ENCODE measurements at regions not wholly inside any gene's neighbourhood (a gene's known extent, or its start where the extent isn't known, plus 50 kb on each side); places are given as distances from the start of the nearest gene placed in this dataset.
"Not testable (repeated sequence)": the region's sequence is repeated elsewhere in the genome, so short reads cannot be mapped to it uniquely, and the experiment has no call there.

- Histone ChIP-seq H3K9me3 (ENCODE audit: control insufficient read depth in 2 of 3, low read length in 3 of 3) (no peaks in the 10 kb centered on the region), H3K4me1 (ENCODE audit: control insufficient read depth in 2 of 2, insufficient read depth in 2 of 2, low read length in 2 of 2) (no peaks in the 10 kb centered on the region), H3K27ac (ENCODE audit: low read depth, low read length) (no peak overlapping the region), H3K36me3 (ENCODE audit: control insufficient read depth in 2 of 3, insufficient read depth in 3 of 3, low read length in 3 of 3) (no peaks in the 10 kb centered on the region), H3K4me3 (ENCODE audit: low read length) (no peak overlapping the region), H3K27me3 (ENCODE audit: control insufficient read depth in 2 of 2, insufficient read depth in 2 of 2, low read length in 2 of 2) (no peaks in the 10 kb centered on the region)
- Mint-ChIP-seq H3K9me3 (peaks cover 0 to 13% (median 5%) of the 10 kb centered on the region in 11 donors), H3K36me3 (peaks cover 0 to 10% (median 0%) of the 10 kb centered on the region in 5 donors), H3K27ac (no peak overlapping the region), H3K4me1 (no peaks in the 10 kb centered on the region), H3K27me3 (peaks cover 0 to 18% (median 15%) of the 10 kb centered on the region in 5 donors), H3K4me3 (no peak overlapping the region)
- no peak for ATAC-seq
- intact Hi-C loops (cut with micrococcal nuclease), result no loop called here
- CTCF ChIA-PET, result no interaction called here
- DNase-seq, result no peak
- POLR2A ChIA-PET, result no interaction called here
Observed at GRCh38 chr3:33975463-33975862, 177.0 kb downstream of the PDCD6IP start.

- peaks cover 0 to 5% (median 0%) of the 10 kb centered on the region in 5 donors for H3K36me3 Mint-ChIP-seq
- peak overlapping the region in 1 of 9 donors; percentile 28 for H3K27ac Mint-ChIP-seq
- intact Hi-C loops (cut with micrococcal nuclease), result no loop called here
- H3K4me1 Mint-ChIP-seq, result no peaks in the 10 kb centered on the region
- ChIA-PET POLR2A (no interaction called here), CTCF (no interaction called here)
- no peak overlapping the region for H3K4me3 Mint-ChIP-seq
- H3K9me3 Mint-ChIP-seq, result peaks cover 0 to 2% (median 0%) of the 10 kb centered on the region in 11 donors
- ATAC-seq (no peak), DNase-seq (no peak)
- H3K27ac ChIP-seq (ENCODE audit: low read depth, low read length), result no peak overlapping the region
- no peak overlapping the region for H3K4me3 ChIP-seq (ENCODE audit: low read length)
- H3K36me3 ChIP-seq (ENCODE audit: control insufficient read depth in 2 of 3, insufficient read depth in 3 of 3, low read length in 3 of 3), result no peaks in the 10 kb centered on the region
- H3K27me3 ChIP-seq (ENCODE audit: control insufficient read depth in 2 of 2, insufficient read depth in 2 of 2, low read length in 2 of 2), result no peaks in the 10 kb centered on the region
- no peaks in the 10 kb centered on the region for H3K4me1 ChIP-seq (ENCODE audit: control insufficient read depth in 2 of 2, insufficient read depth in 2 of 2, low read length in 2 of 2)
- no peaks in the 10 kb centered on the region for H3K9me3 ChIP-seq (ENCODE audit: control insufficient read depth in 2 of 3, low read length in 3 of 3)
- H3K27me3 Mint-ChIP-seq, result peaks cover 0 to 7% (median 4%) of the 10 kb centered on the region in 5 donors
Observed at GRCh38 chr3:33977227-33977626, 178.8 kb downstream of the PDCD6IP start.

GRCh38 chr3:33980252-33980651, 181.8 kb downstream of the PDCD6IP start:
- Mint-ChIP-seq H3K4me3 (no peak overlapping the region), H3K4me1 (peaks cover 0 to 13% (median 0%) of the 10 kb centered on the region in 7 donors), H3K9me3 (peaks cover 0 to 6% (median 0%) of the 10 kb centered on the region in 11 donors), H3K27me3 (peaks cover 0 to 9% (median 6%) of the 10 kb centered on the region in 5 donors), H3K36me3 (no peaks in the 10 kb centered on the region), H3K27ac (no peak overlapping the region)
- intact Hi-C loops (cut with micrococcal nuclease), result no loop called here
- Histone ChIP-seq H3K27me3 (ENCODE audit: control insufficient read depth in 2 of 2, insufficient read depth in 2 of 2, low read length in 2 of 2) (no peaks in the 10 kb centered on the region), H3K4me1 (ENCODE audit: control insufficient read depth in 2 of 2, insufficient read depth in 2 of 2, low read length in 2 of 2) (no peaks in the 10 kb centered on the region), H3K36me3 (ENCODE audit: control insufficient read depth in 2 of 3, insufficient read depth in 3 of 3, low read length in 3 of 3) (no peaks in the 10 kb centered on the region), H3K27ac (ENCODE audit: low read depth, low read length) (no peak overlapping the region), H3K4me3 (ENCODE audit: low read length) (no peak overlapping the region), H3K9me3 (ENCODE audit: control insufficient read depth in 2 of 3, low read length in 3 of 3) (no peaks in the 10 kb centered on the region)
- POLR2A ChIA-PET, result no interaction called here
- ATAC-seq (no peak), DNase-seq (no peak)
- CTCF ChIA-PET, result no interaction called here

- H3K4me3 Mint-ChIP-seq, result no peak overlapping the region
- peaks cover 0 to 6% (median 0%) of the 10 kb centered on the region in 11 donors for H3K9me3 Mint-ChIP-seq
- intact Hi-C loops (cut with micrococcal nuclease), result no loop called here
- peaks cover 0 to 32% (median 15%) of the 10 kb centered on the region in 7 donors for H3K4me1 Mint-ChIP-seq
- Histone ChIP-seq H3K4me1 (ENCODE audit: control insufficient read depth in 2 of 2, insufficient read depth in 2 of 2, low read length in 2 of 2) (no peaks in the 10 kb centered on the region), H3K27ac (ENCODE audit: low read depth, low read length) (no peak overlapping the region), H3K4me3 (ENCODE audit: low read length) (no peak overlapping the region), H3K9me3 (ENCODE audit: control insufficient read depth in 2 of 3, low read length in 3 of 3) (no peaks in the 10 kb centered on the region), H3K27me3 (ENCODE audit: control insufficient read depth in 2 of 2, insufficient read depth in 2 of 2, low read length in 2 of 2) (no peaks in the 10 kb centered on the region), H3K36me3 (ENCODE audit: control insufficient read depth in 2 of 3, insufficient read depth in 3 of 3, low read length in 3 of 3) (no peaks in the 10 kb centered on the region)
- H3K27me3 Mint-ChIP-seq, result peaks cover 0 to 8% (median 6%) of the 10 kb centered on the region in 5 donors
- ATAC-seq (no peak), DNase-seq (no peak)
- ChIA-PET CTCF (no interaction called here), POLR2A (no interaction called here)
- H3K27ac Mint-ChIP-seq, result no peak overlapping the region
- H3K36me3 Mint-ChIP-seq, result no peaks in the 10 kb centered on the region
Observed at GRCh38 chr3:33982269-33982798, 183.9 kb downstream of the PDCD6IP start.

GRCh38 chr3:33982949-33983348, 184.5 kb downstream of the PDCD6IP start:
- intact Hi-C loops (cut with micrococcal nuclease); ATAC-seq; H3K4me3 ChIP-seq (ENCODE audit: low read length); H3K9me3 ChIP-seq (ENCODE audit: control insufficient read depth in 2 of 3, low read length in 3 of 3); H3K36me3 Mint-ChIP-seq; DNase-seq; H3K27me3 ChIP-seq (ENCODE audit: control insufficient read depth in 2 of 2, insufficient read depth in 2 of 2, low read length in 2 of 2); H3K27ac Mint-ChIP-seq; H3K9me3 Mint-ChIP-seq; H3K36me3 ChIP-seq (ENCODE audit: control insufficient read depth in 2 of 3, insufficient read depth in 3 of 3, low read length in 3 of 3); POLR2A ChIA-PET; H3K4me1 ChIP-seq (ENCODE audit: control insufficient read depth in 2 of 2, insufficient read depth in 2 of 2, low read length in 2 of 2); H3K27ac ChIP-seq (ENCODE audit: low read depth, low read length); H3K4me3 Mint-ChIP-seq; CTCF ChIA-PET: not testable (repeated sequence)
- Mint-ChIP-seq H3K27me3 (peaks cover 0 to 11% (median 6%) of the 10 kb centered on the region in 5 donors), H3K4me1 (peaks cover 0 to 33% (median 16%) of the 10 kb centered on the region in 7 donors)

GRCh38 chr3:33989229-33989628, 190.8 kb downstream of the PDCD6IP start:
- ATAC-seq (no peak), DNase-seq (no peak)
- Histone ChIP-seq H3K27ac (ENCODE audit: low read depth, low read length) (no peak overlapping the region), H3K27me3 (ENCODE audit: control insufficient read depth in 2 of 2, insufficient read depth in 2 of 2, low read length in 2 of 2) (no peaks in the 10 kb centered on the region), H3K4me3 (ENCODE audit: low read length) (no peak overlapping the region), H3K9me3 (ENCODE audit: control insufficient read depth in 2 of 3, low read length in 3 of 3) (no peaks in the 10 kb centered on the region), H3K36me3 (ENCODE audit: control insufficient read depth in 2 of 3, insufficient read depth in 3 of 3, low read length in 3 of 3) (no peaks in the 10 kb centered on the region), H3K4me1 (ENCODE audit: control insufficient read depth in 2 of 2, insufficient read depth in 2 of 2, low read length in 2 of 2) (no peaks in the 10 kb centered on the region)
- Mint-ChIP-seq H3K4me1 (peaks cover 0 to 37% (median 16%) of the 10 kb centered on the region in 7 donors), H3K9me3 (peaks cover 0 to 6% (median 2%) of the 10 kb centered on the region in 11 donors), H3K4me3 (no peak overlapping the region), H3K27me3 (peaks cover 0 to 26% (median 12%) of the 10 kb centered on the region in 5 donors), H3K36me3 (no peaks in the 10 kb centered on the region), H3K27ac (no peak overlapping the region)
- POLR2A ChIA-PET, result no interaction called here
- CTCF ChIA-PET, result no interaction called here
- intact Hi-C loops (cut with micrococcal nuclease), result no loop called here

GRCh38 chr3:33991673-33992072, 193.2 kb downstream of the PDCD6IP start:
- H3K27me3 ChIP-seq (ENCODE audit: control insufficient read depth in 2 of 2, insufficient read depth in 2 of 2, low read length in 2 of 2), result no peaks in the 10 kb centered on the region
- DNase-seq (no peak), ATAC-seq (no peak)
- Mint-ChIP-seq H3K27me3 (peaks cover 0 to 22% (median 6%) of the 10 kb centered on the region in 5 donors), H3K4me3 (no peak overlapping the region), H3K27ac (no peak overlapping the region), H3K4me1 (peaks cover 0 to 14% (median 4%) of the 10 kb centered on the region in 7 donors), H3K36me3 (peaks cover 0 to 6% (median 5%) of the 10 kb centered on the region in 5 donors), H3K9me3 (peaks cover 0 to 30% (median 6%) of the 10 kb centered on the region in 11 donors)
- intact Hi-C loops (cut with micrococcal nuclease), result no loop called here
- no peaks in the 10 kb centered on the region for H3K36me3 ChIP-seq (ENCODE audit: control insufficient read depth in 2 of 3, insufficient read depth in 3 of 3, low read length in 3 of 3)
- ChIA-PET POLR2A (no interaction called here), CTCF (no interaction called here)
- no peak overlapping the region for H3K27ac ChIP-seq (ENCODE audit: low read depth, low read length)
- H3K4me3 ChIP-seq (ENCODE audit: low read length), result no peak overlapping the region
- H3K4me1 ChIP-seq (ENCODE audit: control insufficient read depth in 2 of 2, insufficient read depth in 2 of 2, low read length in 2 of 2), result no peaks in the 10 kb centered on the region
- no peaks in the 10 kb centered on the region for H3K9me3 ChIP-seq (ENCODE audit: control insufficient read depth in 2 of 3, low read length in 3 of 3)

All from naive thymus-derived CD4-positive, alpha-beta T cell (primary cell).